Sigmoid colon (tissue), 4 donors: ENCODE measurements at regions not wholly inside any gene's neighbourhood (a gene's known extent, or its start where the extent isn't known, plus 50 kb on each side); places are given as distances from the start of the nearest gene placed in this dataset.

Experiments used
- EP300 ChIP-seq, 4 donors: sonication (generic); formaldehyde crosslinking; IDR thresholded peaks; one replicate each; pipeline ENCODE4 v1.6.1; 2017; ENCODE audit warnings: antibody characterized with exemption in 4 of 4
- POLR2A ChIP-seq, 2 donors: fragments of 450-650 bp; IDR thresholded peaks; one replicate each; pipeline ENCODE4 v1.6.1; 2016; ENCODE audit warnings: antibody characterized with exemption in 2 of 2, mild to moderate bottlenecking in 2 of 2, moderate library complexity in 2 of 2
- POLR2AphosphoS5 ChIP-seq, 4 donors: sonication (generic); formaldehyde crosslinking; IDR thresholded peaks; one replicate each; pipeline ENCODE4 v1.6.1; 2017; ENCODE audit warnings: antibody characterized with exemption in 4 of 4
- TF ChIP-seq, protein P1 (sequence below), 4 experiments: fragments of 450-650 bp in 3 of 4; fragments of 200-600 bp in 1 of 4; IDR thresholded peaks; one replicate each; pipeline ENCODE4 v1.5.1; 2016 to 2019; ENCODE audit warnings: antibody characterized with exemption in 4 of 4, mild to moderate bottlenecking in 3 of 4, moderate library complexity in 2 of 4

DNA sequence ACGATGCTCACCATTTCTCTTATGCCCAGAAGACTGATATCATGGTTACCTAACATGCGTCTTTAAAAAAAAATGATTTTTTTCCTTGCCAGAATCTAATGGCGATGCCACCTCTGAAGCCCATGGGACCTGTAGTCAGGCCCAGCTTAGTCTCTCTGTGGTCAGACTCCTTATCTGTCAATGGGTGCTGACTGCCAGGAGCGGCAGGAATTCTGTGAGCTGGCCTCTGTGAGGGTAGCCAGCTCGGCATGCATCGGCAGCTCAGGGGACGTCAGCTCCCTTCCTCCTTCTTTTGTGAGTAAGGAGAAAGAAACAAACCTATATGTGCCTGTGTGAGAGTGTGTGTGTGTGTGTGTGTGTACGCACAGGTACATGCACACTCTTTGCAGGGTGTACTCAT lies 49.9 kb upstream of the ZRANB1 start:
- TF ChIP-seq, protein P1, sequence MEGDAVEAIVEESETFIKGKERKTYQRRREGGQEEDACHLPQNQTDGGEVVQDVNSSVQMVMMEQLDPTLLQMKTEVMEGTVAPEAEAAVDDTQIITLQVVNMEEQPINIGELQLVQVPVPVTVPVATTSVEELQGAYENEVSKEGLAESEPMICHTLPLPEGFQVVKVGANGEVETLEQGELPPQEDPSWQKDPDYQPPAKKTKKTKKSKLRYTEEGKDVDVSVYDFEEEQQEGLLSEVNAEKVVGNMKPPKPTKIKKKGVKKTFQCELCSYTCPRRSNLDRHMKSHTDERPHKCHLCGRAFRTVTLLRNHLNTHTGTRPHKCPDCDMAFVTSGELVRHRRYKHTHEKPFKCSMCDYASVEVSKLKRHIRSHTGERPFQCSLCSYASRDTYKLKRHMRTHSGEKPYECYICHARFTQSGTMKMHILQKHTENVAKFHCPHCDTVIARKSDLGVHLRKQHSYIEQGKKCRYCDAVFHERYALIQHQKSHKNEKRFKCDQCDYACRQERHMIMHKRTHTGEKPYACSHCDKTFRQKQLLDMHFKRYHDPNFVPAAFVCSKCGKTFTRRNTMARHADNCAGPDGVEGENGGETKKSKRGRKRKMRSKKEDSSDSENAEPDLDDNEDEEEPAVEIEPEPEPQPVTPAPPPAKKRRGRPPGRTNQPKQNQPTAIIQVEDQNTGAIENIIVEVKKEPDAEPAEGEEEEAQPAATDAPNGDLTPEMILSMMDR (IDR thresholded peaks at IDR 0.05) = no peak
- TF ChIP-seq POLR2A (IDR thresholded peaks at IDR 0.05) (no peak), POLR2AphosphoS5 (IDR thresholded peaks at IDR 0.05) (no peak), EP300 (IDR thresholded peaks at IDR 0.05) (no peak)
